GM23338 (cell line): ENCODE measurements at regions not wholly inside any gene's neighbourhood (a gene's known extent, or its start where the extent isn't known, plus 50 kb on each side); places are given as distances from the start of the nearest gene placed in this dataset.
A peak's percentile ranks its signal among the peaks of the same experiment; 100 is the strongest.

Experiments used
- ATAC-seq: fragments of 200-7000 bp; cut with Tn5 transposase; 3 replicates; pipeline ENCODE4 v1.9.1; 2020
- DNase-seq: peaks from one replicate; pipeline ENCODE4 v3.0.0-alpha.2; 2015; ENCODE audit warnings: low spot score
- H2AFZ ChIP-seq: fragments of 200-600 bp; sonication (generic); 2 replicates; pipeline ENCODE4 v1.8.0; 2016; ENCODE audit warnings: antibody characterized with exemption, mild to moderate bottlenecking, moderate library complexity
- H3F3A ChIP-seq: fragments of 200-600 bp; sonication (generic); replicated peaks from 2 replicates; pipeline ENCODE4 v1.8.0; 2017; ENCODE audit warnings: antibody characterized with exemption, mixed run types, low read depth
- H3K27ac ChIP-seq: fragments of 200-600 bp; sonication (generic); 2 replicates; pipeline ENCODE4 v1.6.1; 2016; ENCODE audit warnings: low read depth
- H3K27me3 ChIP-seq: fragments of 200-600 bp; sonication (generic); 2 replicates; pipeline ENCODE4 v1.8.0; 2016; ENCODE audit warnings: mild to moderate bottlenecking, mixed run types, moderate library complexity; ENCODE audit not compliant: insufficient read depth
- H3K36me3 ChIP-seq: fragments of 200-600 bp; sonication (generic); 2 replicates; pipeline ENCODE4 v1.8.0; 2016; ENCODE audit warnings: mild to moderate bottlenecking; ENCODE audit not compliant: insufficient read depth
- H3K4me1 ChIP-seq: fragments of 200-600 bp; sonication (generic); 2 replicates; pipeline ENCODE4 v1.8.0; 2016; ENCODE audit warnings: mild to moderate bottlenecking, moderate library complexity; ENCODE audit not compliant: insufficient read depth
- H3K4me2 ChIP-seq: fragments of 200-600 bp; sonication (generic); 2 replicates; pipeline ENCODE4 v1.7.1; 2017; ENCODE audit warnings: mixed run types
- H3K4me3 ChIP-seq: fragments of 200-600 bp; sonication (generic); 2 replicates; pipeline ENCODE4 v1.6.1; 2016; ENCODE audit warnings: mixed run types
- H3K79me2 ChIP-seq: fragments of 200-600 bp; sonication (generic); replicated peaks from 2 replicates; pipeline ENCODE4 v1.8.0; 2017; ENCODE audit warnings: mild to moderate bottlenecking; ENCODE audit not compliant: insufficient read depth
- H3K9me2 ChIP-seq: fragments of 200-600 bp; sonication (generic); 2 replicates; pipeline ENCODE4 v1.8.0; 2017; ENCODE audit not compliant: insufficient read depth
- H4K20me1 ChIP-seq: fragments of 200-600 bp; sonication (generic); replicated peaks from 2 replicates; pipeline ENCODE4 v1.8.0; 2017; ENCODE audit warnings: mild to moderate bottlenecking; ENCODE audit not compliant: insufficient read depth
- H3K27ac Mint-ChIP-seq: 2 replicates; pipeline ENCODE4 v1.8.0; 2020; ENCODE audit warnings: inconsistent platforms, mild to moderate bottlenecking, moderate library complexity, mixed read lengths
- H3K27me3 Mint-ChIP-seq: 3 replicates; pipeline ENCODE4 v1.8.0; 2022; ENCODE audit warnings: low read depth, mild to moderate bottlenecking, moderate library complexity, mixed read lengths, inconsistent platforms; ENCODE audit not compliant: insufficient read depth, poor library complexity
- H3K36me3 Mint-ChIP-seq: 3 replicates; pipeline ENCODE4 v1.8.0; 2021; ENCODE audit warnings: low read depth, mild to moderate bottlenecking, inconsistent platforms, moderate library complexity, mixed read lengths
- H3K4me1 Mint-ChIP-seq: 3 replicates; pipeline ENCODE4 v1.8.0; 2020; ENCODE audit warnings: mild to moderate bottlenecking, inconsistent platforms, mixed read lengths
- H3K4me3 Mint-ChIP-seq: 3 replicates; pipeline ENCODE4 v1.8.0; 2021; ENCODE audit warnings: moderate library complexity, mild to moderate bottlenecking, inconsistent platforms, mixed read lengths
- H3K9me3 Mint-ChIP-seq: 3 replicates; pipeline ENCODE4 v1.8.0; 2020; ENCODE audit warnings: moderate library complexity, mild to moderate bottlenecking, inconsistent platforms, mixed read lengths
- CREB1 ChIP-seq: fragments of 250-450 bp; sonication (Bioruptor Pico); IDR thresholded peaks from 2 replicates; pipeline ENCODE4 v1.5.0; 2020; ENCODE audit warnings: low read depth, mild to moderate bottlenecking, moderate library complexity
- ETS1 ChIP-seq: IDR thresholded peaks from 2 replicates; pipeline ENCODE4 v1.6.1; 2016; ENCODE audit warnings: antibody characterized with exemption
- EZH2 ChIP-seq: fragments of 200-600 bp; sonication (generic); IDR thresholded peaks from one replicate; pipeline ENCODE4 v1.8.0; 2017; ENCODE audit warnings: antibody characterized with exemption, mild to moderate bottlenecking, low read depth; ENCODE audit not compliant: unreplicated experiment
- EZH2phosphoT487 ChIP-seq: fragments of 200-600 bp; sonication (generic); IDR thresholded peaks from one replicate; pipeline ENCODE4 v1.8.1; 2018; ENCODE audit warnings: antibody characterized with exemption; ENCODE audit not compliant: unreplicated experiment
- JUNB ChIP-seq: IDR thresholded peaks from one replicate; pipeline ENCODE4 v1.6.1; 2016; ENCODE audit warnings: antibody characterized with exemption; ENCODE audit not compliant: unreplicated experiment
- NANOG ChIP-seq: IDR thresholded peaks from 2 replicates; pipeline ENCODE4 v1.6.1; 2016; ENCODE audit warnings: antibody characterized with exemption, borderline replicate concordance
- POLR2AphosphoS5 ChIP-seq: IDR thresholded peaks from 2 replicates; pipeline ENCODE4 v1.6.1; 2016; ENCODE audit warnings: antibody characterized with exemption, low read depth
- REST ChIP-seq: IDR thresholded peaks from one replicate; pipeline ENCODE4 v1.6.1; 2018; ENCODE audit warnings: antibody characterized with exemption; ENCODE audit not compliant: unreplicated experiment
- STAT1 ChIP-seq: IDR thresholded peaks from one replicate; pipeline ENCODE4 v1.6.1; 2016; ENCODE audit warnings: antibody characterized with exemption; ENCODE audit not compliant: unreplicated experiment
- ZNF114 ChIP-seq: fragments of 250-450 bp; sonication (Bioruptor Pico); IDR thresholded peaks from 2 replicates; pipeline ENCODE4 v1.5.0; 2020; ENCODE audit warnings: mild to moderate bottlenecking, moderate library complexity
- ZNF331 ChIP-seq: fragments of 250-450 bp; sonication (Bioruptor Pico); IDR thresholded peaks from 2 replicates; pipeline ENCODE4 v1.5.0; 2020; ENCODE audit warnings: low read depth, mild to moderate bottlenecking, moderate library complexity
- TF ChIP-seq, protein P1 (sequence below): fragments of 250-450 bp; sonication (Bioruptor Pico); IDR thresholded peaks from 2 replicates; pipeline ENCODE4 v1.5.0; 2020; ENCODE audit warnings: mild to moderate bottlenecking, moderate library complexity
- TF ChIP-seq, protein P2 (sequence below), 2 experiments: fragments of 200-600 bp in 1 of 2; sonication (generic) in 1 of 2; conservative IDR thresholded peaks; 2 replicates each; pipeline versions ENCODE4 v1.5.1 to v1.6.1; 2016 to 2017; ENCODE audit warnings: antibody characterized with exemption in 2 of 2, low read depth in 2 of 2, mild to moderate bottlenecking in 2 of 2, moderate library complexity in 1 of 2

DNA sequence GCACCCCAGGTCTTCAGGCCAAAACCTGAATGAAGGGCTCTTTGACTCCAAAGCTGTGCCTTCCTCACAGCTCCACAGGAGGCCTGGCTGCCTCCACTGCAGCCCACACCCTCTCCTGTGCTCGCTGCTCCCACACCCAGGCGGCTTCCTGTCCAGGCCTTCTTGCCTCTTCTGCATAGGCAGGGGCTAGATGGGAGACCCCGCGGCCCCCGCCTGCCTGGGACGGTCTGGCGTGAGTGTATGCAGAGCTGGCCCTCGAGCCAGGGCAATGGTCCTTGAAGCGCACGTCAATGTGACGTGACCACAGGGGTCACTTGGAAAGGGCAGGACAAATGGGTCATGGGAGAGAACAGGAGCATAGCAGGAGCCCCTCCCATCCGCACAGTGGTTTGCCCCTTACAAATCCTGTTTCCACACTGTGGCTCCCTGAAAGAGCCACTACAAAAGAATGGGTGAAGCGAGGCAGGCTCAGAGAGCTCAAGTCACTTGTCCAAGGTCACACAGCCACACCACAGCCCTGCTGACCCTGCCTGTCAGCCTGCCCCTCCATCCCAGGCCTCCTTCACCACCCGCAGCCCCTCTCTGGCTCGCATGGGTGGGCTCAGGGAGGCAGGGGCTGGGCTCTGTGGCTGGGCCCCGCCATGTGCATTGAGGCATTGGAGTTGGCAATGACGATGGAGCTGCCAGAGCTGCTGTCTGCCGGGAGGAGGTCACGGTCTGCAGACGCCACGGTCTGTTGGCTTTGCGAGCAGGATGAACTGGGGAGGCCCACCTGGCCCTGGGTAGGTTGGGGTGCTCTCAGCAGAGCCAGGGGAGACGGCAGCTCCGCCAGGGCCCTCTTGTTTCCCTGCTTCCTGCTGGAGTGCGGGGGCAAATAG is 71.2 kb upstream of the WNT11 start:
- H3K9me3 Mint-ChIP-seq: peaks cover 14% of the 10 kb centered on the region
- Histone ChIP-seq H3K36me3 (no peaks in the 10 kb centered on the region), H3K4me1 (peaks cover 19% of the 10 kb centered on the region), H3F3A (no peaks in the 10 kb centered on the region), H2AFZ (no peak overlapping the region), H3K27ac (no peak overlapping the region), H3K4me3 (no peak overlapping the region), H3K4me2 (no peak overlapping the region), H3K9me2 (no peaks in the 10 kb centered on the region; the same call in 1 of the 2 replicates), H3K79me2 (no peaks in the 10 kb centered on the region), H4K20me1 (no peaks in the 10 kb centered on the region), H3K27me3 (no peaks in the 10 kb centered on the region)
- no peaks in the 10 kb centered on the region for H3K27me3 Mint-ChIP-seq
- DNase-seq (peak; percentile 33), ATAC-seq (peak; percentile 53)
- H3K4me1 Mint-ChIP-seq: peaks cover 20% of the 10 kb centered on the region
- H3K27ac Mint-ChIP-seq: no peak overlapping the region
- no peaks in the 10 kb centered on the region for H3K36me3 Mint-ChIP-seq
- H3K4me3 Mint-ChIP-seq: no peak overlapping the region
- no peak for TF ChIP-seq CREB1 (CRISPR knock-in tag)
- TF ChIP-seq, protein P1, sequence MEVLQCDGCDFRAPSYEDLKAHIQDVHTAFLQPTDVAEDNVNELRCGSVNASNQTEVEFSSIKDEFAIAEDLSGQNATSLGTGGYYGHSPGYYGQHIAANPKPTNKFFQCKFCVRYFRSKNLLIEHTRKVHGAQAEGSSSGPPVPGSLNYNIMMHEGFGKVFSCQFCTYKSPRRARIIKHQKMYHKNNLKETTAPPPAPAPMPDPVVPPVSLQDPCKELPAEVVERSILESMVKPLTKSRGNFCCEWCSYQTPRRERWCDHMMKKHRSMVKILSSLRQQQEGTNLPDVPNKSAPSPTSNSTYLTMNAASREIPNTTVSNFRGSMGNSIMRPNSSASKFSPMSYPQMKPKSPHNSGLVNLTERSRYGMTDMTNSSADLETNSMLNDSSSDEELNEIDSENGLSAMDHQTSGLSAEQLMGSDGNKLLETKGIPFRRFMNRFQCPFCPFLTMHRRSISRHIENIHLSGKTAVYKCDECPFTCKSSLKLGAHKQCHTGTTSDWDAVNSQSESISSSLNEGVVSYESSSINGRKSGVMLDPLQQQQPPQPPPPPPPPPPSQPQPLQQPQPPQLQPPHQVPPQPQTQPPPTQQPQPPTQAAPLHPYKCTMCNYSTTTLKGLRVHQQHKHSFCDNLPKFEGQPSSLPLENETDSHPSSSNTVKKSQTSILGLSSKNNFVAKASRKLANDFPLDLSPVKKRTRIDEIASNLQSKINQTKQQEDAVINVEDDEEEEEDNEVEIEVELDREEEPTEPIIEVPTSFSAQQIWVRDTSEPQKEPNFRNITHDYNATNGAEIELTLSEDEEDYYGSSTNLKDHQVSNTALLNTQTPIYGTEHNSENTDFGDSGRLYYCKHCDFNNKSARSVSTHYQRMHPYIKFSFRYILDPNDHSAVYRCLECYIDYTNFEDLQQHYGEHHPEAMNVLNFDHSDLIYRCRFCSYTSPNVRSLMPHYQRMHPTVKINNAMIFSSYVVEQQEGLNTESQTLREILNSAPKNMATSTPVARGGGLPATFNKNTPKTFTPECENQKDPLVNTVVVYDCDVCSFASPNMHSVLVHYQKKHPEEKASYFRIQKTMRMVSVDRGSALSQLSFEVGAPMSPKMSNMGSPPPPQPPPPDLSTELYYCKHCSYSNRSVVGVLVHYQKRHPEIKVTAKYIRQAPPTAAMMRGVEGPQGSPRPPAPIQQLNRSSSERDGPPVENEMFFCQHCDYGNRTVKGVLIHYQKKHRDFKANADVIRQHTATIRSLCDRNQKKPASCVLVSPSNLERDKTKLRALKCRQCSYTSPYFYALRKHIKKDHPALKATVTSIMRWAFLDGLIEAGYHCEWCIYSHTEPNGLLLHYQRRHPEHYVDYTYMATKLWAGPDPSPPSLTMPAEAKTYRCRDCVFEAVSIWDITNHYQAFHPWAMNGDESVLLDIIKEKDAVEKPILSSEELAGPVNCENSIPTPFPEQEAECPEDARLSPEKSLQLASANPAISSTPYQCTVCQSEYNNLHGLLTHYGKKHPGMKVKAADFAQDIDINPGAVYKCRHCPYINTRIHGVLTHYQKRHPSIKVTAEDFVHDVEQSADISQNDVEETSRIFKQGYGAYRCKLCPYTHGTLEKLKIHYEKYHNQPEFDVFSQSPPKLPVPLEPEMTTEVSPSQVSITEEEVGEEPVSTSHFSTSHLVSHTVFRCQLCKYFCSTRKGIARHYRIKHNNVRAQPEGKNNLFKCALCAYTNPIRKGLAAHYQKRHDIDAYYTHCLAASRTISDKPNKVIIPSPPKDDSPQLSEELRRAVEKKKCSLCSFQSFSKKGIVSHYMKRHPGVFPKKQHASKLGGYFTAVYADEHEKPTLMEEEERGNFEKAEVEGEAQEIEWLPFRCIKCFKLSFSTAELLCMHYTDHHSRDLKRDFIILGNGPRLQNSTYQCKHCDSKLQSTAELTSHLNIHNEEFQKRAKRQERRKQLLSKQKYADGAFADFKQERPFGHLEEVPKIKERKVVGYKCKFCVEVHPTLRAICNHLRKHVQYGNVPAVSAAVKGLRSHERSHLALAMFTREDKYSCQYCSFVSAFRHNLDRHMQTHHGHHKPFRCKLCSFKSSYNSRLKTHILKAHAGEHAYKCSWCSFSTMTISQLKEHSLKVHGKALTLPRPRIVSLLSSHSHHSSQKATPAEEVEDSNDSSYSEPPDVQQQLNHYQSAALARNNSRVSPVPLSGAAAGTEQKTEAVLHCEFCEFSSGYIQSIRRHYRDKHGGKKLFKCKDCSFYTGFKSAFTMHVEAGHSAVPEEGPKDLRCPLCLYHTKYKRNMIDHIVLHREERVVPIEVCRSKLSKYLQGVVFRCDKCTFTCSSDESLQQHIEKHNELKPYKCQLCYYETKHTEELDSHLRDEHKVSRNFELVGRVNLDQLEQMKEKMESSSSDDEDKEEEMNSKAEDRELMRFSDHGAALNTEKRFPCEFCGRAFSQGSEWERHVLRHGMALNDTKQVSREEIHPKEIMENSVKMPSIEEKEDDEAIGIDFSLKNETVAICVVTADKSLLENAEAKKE (CRISPR knock-in tag): no peak
- no peak for TF ChIP-seq ZNF114
- TF ChIP-seq EZH2: no peak
- no peak for TF ChIP-seq EZH2phosphoT487
- no peak for TF ChIP-seq ETS1
- TF ChIP-seq REST: no peak
- no peak for TF ChIP-seq STAT1
- TF ChIP-seq ZNF331 (CRISPR knock-in tag): no peak
- TF ChIP-seq JUNB: no peak
- TF ChIP-seq, protein P2, sequence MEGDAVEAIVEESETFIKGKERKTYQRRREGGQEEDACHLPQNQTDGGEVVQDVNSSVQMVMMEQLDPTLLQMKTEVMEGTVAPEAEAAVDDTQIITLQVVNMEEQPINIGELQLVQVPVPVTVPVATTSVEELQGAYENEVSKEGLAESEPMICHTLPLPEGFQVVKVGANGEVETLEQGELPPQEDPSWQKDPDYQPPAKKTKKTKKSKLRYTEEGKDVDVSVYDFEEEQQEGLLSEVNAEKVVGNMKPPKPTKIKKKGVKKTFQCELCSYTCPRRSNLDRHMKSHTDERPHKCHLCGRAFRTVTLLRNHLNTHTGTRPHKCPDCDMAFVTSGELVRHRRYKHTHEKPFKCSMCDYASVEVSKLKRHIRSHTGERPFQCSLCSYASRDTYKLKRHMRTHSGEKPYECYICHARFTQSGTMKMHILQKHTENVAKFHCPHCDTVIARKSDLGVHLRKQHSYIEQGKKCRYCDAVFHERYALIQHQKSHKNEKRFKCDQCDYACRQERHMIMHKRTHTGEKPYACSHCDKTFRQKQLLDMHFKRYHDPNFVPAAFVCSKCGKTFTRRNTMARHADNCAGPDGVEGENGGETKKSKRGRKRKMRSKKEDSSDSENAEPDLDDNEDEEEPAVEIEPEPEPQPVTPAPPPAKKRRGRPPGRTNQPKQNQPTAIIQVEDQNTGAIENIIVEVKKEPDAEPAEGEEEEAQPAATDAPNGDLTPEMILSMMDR (conservative IDR thresholded peaks at IDR 0.05; ENCODE audit: low read depth in 2 of 2): no peak
- no peak for TF ChIP-seq NANOG
- no peak for TF ChIP-seq POLR2AphosphoS5
